ENCODE measurements at regions not wholly inside any gene's neighbourhood (a gene's known extent, or its start where the extent isn't known, plus 50 kb on each side); places are given as distances from the start of the nearest gene placed in this dataset.

GRCh38 chr10:78703593-78703992, 365.2 kb upstream of the ZMIZ1 start:
- no peak for TF ChIP-seq CTCF (IDR thresholded peaks at IDR 0.05; ENCODE audit: low read length)
- no peak for TF ChIP-seq EZH2 (IDR thresholded peaks at IDR 0.05; ENCODE audit: borderline replicate concordance, low read length)
